H1 (cell line): ENCODE measurements at regions not wholly inside any gene's neighbourhood (a gene's known extent, or its start where the extent isn't known, plus 50 kb on each side); places are given as distances from the start of the nearest gene placed in this dataset.

Experiments
- CTCF ChIA-PET: fragments of 300-600 bp; sonication (Branson Sonifier 250); formaldehyde crosslinking; loops from one replicate; lab custom pipeline; 2021; ENCODE audit not compliant: partially characterized antibody; lab: Charles Lee
- POLR2A ChIA-PET: fragments of 300-600 bp; sonication (Branson Sonifier 250); formaldehyde crosslinking; loops from one replicate; lab custom pipeline; 2021; ENCODE audit warnings: inconsistent platforms; ENCODE audit not compliant: partially characterized antibody; lab: Charles Lee
- DNase-seq, 2 experiments: peaks; one replicate each; pipeline versions ENCODE4 v3.0.0 to v3.0.0-alpha.2; 2010 to 2022; ENCODE audit warnings: low spot score in 2 of 2, low read depth in 1 of 2, mixed read lengths in 1 of 2
- FAIRE-seq: peaks from 2 replicates; lab custom pipeline; 2011; peaks lifted over from hg19 to GRCh38; lab: Jason Lieb, UNC
- H2AFZ ChIP-seq: 2 replicates; pipeline ENCODE4 v1.8.1; 2012; ENCODE audit warnings: low read length, inconsistent platforms
- H2AK5ac ChIP-seq: 2 replicates; pipeline ENCODE4 v1.6.1; 2013; ENCODE audit warnings: low read depth, low read length
- H2BK120ac ChIP-seq: replicated peaks from 2 replicates; pipeline ENCODE3; 2013; ENCODE audit warnings: low read depth, low read length, inconsistent platforms
- H2BK12ac ChIP-seq: 2 replicates; pipeline ENCODE4 v1.6.1; 2013; ENCODE audit warnings: low read depth, low read length
- H2BK15ac ChIP-seq: 2 replicates; pipeline ENCODE4 v1.6.1; 2013; ENCODE audit warnings: low read length
- H2BK20ac ChIP-seq: 2 replicates; pipeline ENCODE4 v1.6.1; 2013; ENCODE audit warnings: low read length
- H2BK5ac ChIP-seq: 2 replicates; pipeline ENCODE4 v1.6.1; 2013; ENCODE audit warnings: low read depth, low read length
- H3K14ac ChIP-seq: 2 replicates; pipeline ENCODE4 v1.6.1; 2013; ENCODE audit warnings: inconsistent platforms; ENCODE audit not compliant: insufficient read length
- H3K18ac ChIP-seq: 2 replicates; pipeline ENCODE4 v1.6.1; 2013; ENCODE audit warnings: low read length; ENCODE audit errors: extremely low read depth
- H3K23ac ChIP-seq: 2 replicates; pipeline ENCODE4 v1.6.1; 2013; ENCODE audit warnings: inconsistent platforms; ENCODE audit not compliant: insufficient read length
- H3K23me2 ChIP-seq: 2 replicates; pipeline ENCODE4 v1.6.1; 2013; ENCODE audit warnings: low read depth, low read length
- H3K27ac ChIP-seq: 2 replicates; pipeline ENCODE4 v1.6.1; 2011; ENCODE audit warnings: low read depth, low read length, inconsistent platforms
- H3K27me3 ChIP-seq, 4 experiments: replicated peaks in 1 of 4; 1 replicate in 1 of 4; 2 replicates in 3 of 4; pipeline versions ENCODE4 v1.6.1 to v1.8.1; 2011 to 2013; ENCODE audit warnings: low read length in 3 of 4, mild to moderate bottlenecking in 3 of 4, inconsistent platforms in 2 of 4, mixed read lengths in 2 of 4, moderate library complexity in 1 of 4; ENCODE audit not compliant: control insufficient read depth in 3 of 4, insufficient read depth in 3 of 4; ENCODE audit errors: extremely low read depth in 1 of 4
- H3K36me3 ChIP-seq, 4 experiments: 2 replicates each; pipeline versions ENCODE4 v1.6.1 to v1.8.1; 2011 to 2013; ENCODE audit warnings: mild to moderate bottlenecking in 4 of 4, low read length in 3 of 4, moderate library complexity in 2 of 4, control low read depth in 1 of 4, inconsistent platforms in 1 of 4; ENCODE audit not compliant: insufficient read depth in 4 of 4, control insufficient read depth in 2 of 4
- H3K4ac ChIP-seq: replicated peaks from 2 replicates; pipeline ENCODE3; 2013; ENCODE audit warnings: low read length, low read depth, mixed read lengths, inconsistent platforms; ENCODE audit not compliant: insufficient read length
- H3K4me1 ChIP-seq, 4 experiments: replicated peaks in 1 of 4; 1 replicate in 1 of 4; 2 replicates in 3 of 4; pipeline versions ENCODE4 v1.6.1 to v1.8.1; 2011 to 2013; ENCODE audit warnings: low read length in 3 of 4, inconsistent platforms in 2 of 4, mixed read lengths in 1 of 4; ENCODE audit not compliant: insufficient read depth in 4 of 4, control insufficient read depth in 3 of 4
- H3K4me2 ChIP-seq, 2 experiments: 2 replicates each; pipeline versions ENCODE4 v1.6.1 to v1.8.1; 2011 to 2013; ENCODE audit warnings: low read depth in 2 of 2, low read length in 2 of 2, control low read depth in 1 of 2, inconsistent platforms in 1 of 2, mild to moderate bottlenecking in 1 of 2; ENCODE audit not compliant: insufficient read depth in 1 of 2
- H3K4me3 ChIP-seq, 4 experiments: fragments of 200-600, 300-600 bp in 1 of 4; sonication (generic), shearing (Covaris generic), sonication (Bioruptor Twin) in 1 of 4; 2 replicates each; pipeline versions ENCODE4 v1.5.1 to v1.8.1; 2011 to 2016; ENCODE audit warnings: low read length in 4 of 4, low read depth in 3 of 4, control low read depth in 2 of 4, inconsistent platforms in 2 of 4, mild to moderate bottlenecking in 2 of 4, mixed read lengths in 1 of 4, moderate library complexity in 1 of 4; ENCODE audit not compliant: insufficient read depth in 2 of 4; ENCODE audit errors: extremely low read depth in 1 of 4
- H3K56ac ChIP-seq: replicated peaks from 2 replicates; pipeline ENCODE3; 2013; ENCODE audit warnings: low read depth, mild to moderate bottlenecking, mixed read lengths, low read length, inconsistent platforms; ENCODE audit not compliant: insufficient read length
- H3K79me1 ChIP-seq: 2 replicates; pipeline ENCODE4 v1.6.1; 2013; ENCODE audit warnings: low read depth, low read length, control low read depth
- H3K79me2 ChIP-seq, 2 experiments: 2 replicates each; pipeline versions ENCODE4 v1.6.1 to v1.8.1; 2012 to 2013; ENCODE audit warnings: low read length in 2 of 2, mild to moderate bottlenecking in 2 of 2, inconsistent platforms in 1 of 2; ENCODE audit not compliant: insufficient read depth in 2 of 2, control insufficient read depth in 1 of 2
- H3K9ac ChIP-seq, 4 experiments: replicated peaks in 1 of 4; 1 replicate in 1 of 4; 2 replicates in 3 of 4; pipeline versions ENCODE4 v1.6.1 to v1.8.1; 2011 to 2013; ENCODE audit warnings: low read depth in 3 of 4, low read length in 3 of 4, control low read depth in 2 of 4, mild to moderate bottlenecking in 2 of 4, moderate library complexity in 2 of 4, inconsistent platforms in 1 of 4; ENCODE audit errors: extremely low read depth in 1 of 4
- H3K9me3 ChIP-seq, 2 experiments: 2 replicates each; pipeline versions ENCODE4 v1.6.1 to v1.8.1; 2012 to 2013; ENCODE audit warnings: mild to moderate bottlenecking in 2 of 2, moderate library complexity in 2 of 2, control low read depth in 1 of 2, inconsistent platforms in 1 of 2, low read depth in 1 of 2, low read length in 1 of 2, mixed read lengths in 1 of 2; ENCODE audit not compliant: insufficient read depth in 2 of 2
- H4K20me1 ChIP-seq, 2 experiments: replicated peaks in 1 of 2; 2 replicates each; pipeline versions ENCODE3 to v1.8.1; 2011 to 2013; ENCODE audit warnings: inconsistent platforms in 2 of 2, low read length in 2 of 2, mild to moderate bottlenecking in 1 of 2; ENCODE audit not compliant: insufficient read depth in 2 of 2, control insufficient read depth in 1 of 2
- H4K5ac ChIP-seq: 2 replicates; pipeline ENCODE4 v1.6.1; 2013; ENCODE audit warnings: low read length, low read depth, mixed read lengths, inconsistent platforms; ENCODE audit not compliant: insufficient read length
- H4K8ac ChIP-seq: 2 replicates; pipeline ENCODE4 v1.8.0; 2013; ENCODE audit warnings: mild to moderate bottlenecking, moderate library complexity, low read length, inconsistent platforms; ENCODE audit not compliant: insufficient read depth; ENCODE audit errors: extremely low read depth
- H4K91ac ChIP-seq: replicated peaks from 2 replicates; pipeline ENCODE3; 2013; ENCODE audit warnings: low read length, mixed read lengths, inconsistent platforms; ENCODE audit not compliant: insufficient read length
- MAX ChIP-seq: IDR thresholded peaks from 2 replicates; pipeline ENCODE4 v1.6.1; 2012; ENCODE audit warnings: inconsistent platforms
- RBBP5 ChIP-seq: IDR thresholded peaks from 2 replicates; pipeline ENCODE4 v1.7.1; 2012; ENCODE audit warnings: low read depth, mild to moderate bottlenecking, inconsistent platforms, low read length, moderate library complexity, borderline replicate concordance
- WGBS, 2 experiments: shearing (Covaris generic) in 1 of 2; methylation state at CpG; one replicate each; pipeline versions ENCODE4 v1.1.6 to v1.1.7; 2013 to 2015; ENCODE audit warnings: low lambda C conversion rate in 2 of 2, mixed read lengths in 2 of 2, inconsistent platforms in 1 of 2, low coverage in 1 of 2, missing lambda C conversion rate in 1 of 2; ENCODE audit not compliant: insufficient replicate concordance in 2 of 2, insufficient coverage in 1 of 2, insufficient read length in 1 of 2; ENCODE audit errors: extremely low coverage in 1 of 2, missing lambda C conversion rate in 1 of 2; 5-methylcytosine and 5-hydroxymethylcytosine counted together

GRCh38 chr12:20109676-20110075 lies 258.7 kb upstream of the PDE3A start:
- H3K79me1 ChIP-seq, result no peaks in the 10 kb centered on the region
- H2BK12ac ChIP-seq, result no peak overlapping the region
- 26% methylated on average over 5 of the region's 5 CpGs; no CpG with 5 or more reads in 1 of the 2 experiments for WGBS, 2 experiments
- H2AFZ ChIP-seq, result no peak overlapping the region; the same call in 1 of the 2 replicates
- H3K27me3 ChIP-seq, result no peaks in the 10 kb centered on the region
- no peak overlapping the region for H3K14ac ChIP-seq
- no peaks in the 10 kb centered on the region; a peak in 1 of 8 replicates for H3K36me3 ChIP-seq
- no peak overlapping the region for H3K4ac ChIP-seq
- H3K23me2 ChIP-seq, result no peaks in the 10 kb centered on the region
- no peak overlapping the region for H3K56ac ChIP-seq
- H2BK5ac ChIP-seq, result no peak overlapping the region
- H2BK120ac ChIP-seq, result no peak overlapping the region
- peak overlapping the region; percentile 50 to 60 for H3K4me2 ChIP-seq
- H3K18ac ChIP-seq, result no peak overlapping the region
- H2BK20ac ChIP-seq, result no peak overlapping the region
- DNase-seq (no peak), FAIRE-seq (no peak)
- no peak overlapping the region for H4K91ac ChIP-seq
- no peaks in the 10 kb centered on the region for H3K9me3 ChIP-seq
- H3K9ac ChIP-seq, result no peak overlapping the region
- no peak overlapping the region for H4K8ac ChIP-seq
- no peak overlapping the region for H3K27ac ChIP-seq
- no peaks in the 10 kb centered on the region for H3K79me2 ChIP-seq
- H4K20me1 ChIP-seq, result no peaks in the 10 kb centered on the region
- H2AK5ac ChIP-seq, result no peak overlapping the region
- no peak overlapping the region for H3K23ac ChIP-seq
- H3K4me3 ChIP-seq, result peak overlapping the region in 2 of 4 experiments; percentile 4 to 33; a peak in 3 of 8 replicates
- ChIA-PET POLR2A (no interaction called here), CTCF (interaction anchor here (0.9 to 1.8 kb wide), 6 partner anchors 9 to 368 kb away, joined by 3 to 4 read pairs (median 3); no protein-coding TSS in a partner anchor)
- H2BK15ac ChIP-seq, result no peak overlapping the region
- H4K5ac ChIP-seq, result peak overlapping the region; percentile 83
- H3K4me1 ChIP-seq, result peaks cover 0 to 9% (median 2%) of the 10 kb centered on the region in 4 experiments; a peak in 4 of 7 replicates
- TF ChIP-seq RBBP5 (no peak), MAX (no peak)
